Uterus (tissue), 3 donors: ENCODE measurements at regions not wholly inside any gene's neighbourhood (a gene's known extent, or its start where the extent isn't known, plus 50 kb on each side); places are given as distances from the start of the nearest gene placed in this dataset.

Experiments
- DNase-seq, 2 donors: peaks; one replicate each; pipeline ENCODE4 v3.0.0-alpha.2; 2019 to 2020
- H3K27ac ChIP-seq, 2 donors: fragments of 200-600 bp; sonication (generic); 1 replicate in 1 of 2; 2 replicates in 1 of 2; pipeline ENCODE4 v1.5.1; 2016 to 2018
- H3K27me3 ChIP-seq, 2 donors: fragments of 200-600 bp; sonication (generic); one replicate each; pipeline ENCODE4 v1.5.1; 2018 to 2019; ENCODE audit warnings: control low read depth in 1 of 2
- H3K36me3 ChIP-seq, 2 donors: fragments of 200-600 bp; sonication (generic); one replicate each; pipeline ENCODE4 v1.5.1; 2019; ENCODE audit warnings: control low read depth in 1 of 2
- H3K4me1 ChIP-seq, 2 donors: fragments of 200-600 bp; sonication (generic); one replicate each; pipeline ENCODE4 v1.5.1; 2018 to 2019; ENCODE audit warnings: control low read depth in 1 of 2
- H3K4me3 ChIP-seq, 2 donors: fragments of 200-600 bp; sonication (generic); 1 replicate in 1 of 2; 2 replicates in 1 of 2; pipeline ENCODE4 v1.5.1; 2018 to 2019; ENCODE audit warnings: mild to moderate bottlenecking in 1 of 2
- H3K9me3 ChIP-seq, 2 donors: fragments of 200-600 bp; sonication (generic); one replicate each; pipeline ENCODE4 v1.5.1; 2019; ENCODE audit warnings: control low read depth in 1 of 2
- POLR2A ChIP-seq, 2 donors: fragments of 450-650 bp; IDR thresholded peaks; one replicate each; pipeline ENCODE4 v1.6.1; 2016; ENCODE audit warnings: antibody characterized with exemption in 2 of 2, mild to moderate bottlenecking in 1 of 2, moderate library complexity in 1 of 2
- intact Hi-C: fragments of 100-400 bp; cut with DNase I; formaldehyde crosslinking; loops from one replicate; pipeline ENCODE4 v1.15.1; 2023; ENCODE audit warnings: low total_unique reads
- TF ChIP-seq, protein P1 (sequence below), 4 experiments: fragments of 200-600 bp in 2 of 4; fragments of 450-650 bp in 2 of 4; sonication (generic) in 2 of 4; IDR thresholded peaks; one replicate each; pipeline ENCODE4 v1.5.1; 2016 to 2019; ENCODE audit warnings: antibody characterized with exemption in 4 of 4, mild to moderate bottlenecking in 2 of 4, moderate library complexity in 1 of 4
- donor health status: DM: yes; HTN: yes; CAD: no.

DNA sequence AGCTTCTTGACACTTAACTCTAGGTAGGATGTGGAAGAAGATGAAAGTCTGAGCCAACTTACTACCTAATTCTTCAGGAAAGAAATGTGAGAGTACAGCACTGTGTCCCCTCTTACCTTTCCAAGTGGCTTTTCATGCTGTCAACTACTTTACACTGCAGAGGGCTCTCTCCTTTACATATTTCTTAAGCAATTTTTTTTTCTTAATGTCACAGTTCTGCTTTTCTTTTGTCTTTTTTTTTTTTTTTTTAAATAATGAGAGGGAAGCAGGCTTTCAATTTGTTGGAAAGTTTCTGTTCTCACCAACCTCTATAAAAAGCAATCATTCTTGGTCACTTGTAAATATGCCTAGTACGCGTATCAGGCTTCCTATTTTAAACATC lies 212.7 kb upstream of the MIR17HG start:
- Histone ChIP-seq H3K36me3 (no peaks in the 10 kb centered on the region), H3K27me3 (no peaks in the 10 kb centered on the region), H3K27ac (no peak overlapping the region), H3K4me3 (no peak overlapping the region), H3K4me1 (no peaks in the 10 kb centered on the region), H3K9me3 (no peaks in the 10 kb centered on the region)
- intact Hi-C loops, result no loop called here
- no peak for DNase-seq
- TF ChIP-seq, protein P1, sequence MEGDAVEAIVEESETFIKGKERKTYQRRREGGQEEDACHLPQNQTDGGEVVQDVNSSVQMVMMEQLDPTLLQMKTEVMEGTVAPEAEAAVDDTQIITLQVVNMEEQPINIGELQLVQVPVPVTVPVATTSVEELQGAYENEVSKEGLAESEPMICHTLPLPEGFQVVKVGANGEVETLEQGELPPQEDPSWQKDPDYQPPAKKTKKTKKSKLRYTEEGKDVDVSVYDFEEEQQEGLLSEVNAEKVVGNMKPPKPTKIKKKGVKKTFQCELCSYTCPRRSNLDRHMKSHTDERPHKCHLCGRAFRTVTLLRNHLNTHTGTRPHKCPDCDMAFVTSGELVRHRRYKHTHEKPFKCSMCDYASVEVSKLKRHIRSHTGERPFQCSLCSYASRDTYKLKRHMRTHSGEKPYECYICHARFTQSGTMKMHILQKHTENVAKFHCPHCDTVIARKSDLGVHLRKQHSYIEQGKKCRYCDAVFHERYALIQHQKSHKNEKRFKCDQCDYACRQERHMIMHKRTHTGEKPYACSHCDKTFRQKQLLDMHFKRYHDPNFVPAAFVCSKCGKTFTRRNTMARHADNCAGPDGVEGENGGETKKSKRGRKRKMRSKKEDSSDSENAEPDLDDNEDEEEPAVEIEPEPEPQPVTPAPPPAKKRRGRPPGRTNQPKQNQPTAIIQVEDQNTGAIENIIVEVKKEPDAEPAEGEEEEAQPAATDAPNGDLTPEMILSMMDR (IDR thresholded peaks at IDR 0.05), result no peak
- TF ChIP-seq POLR2A (IDR thresholded peaks at IDR 0.05), result no peak

DNA sequence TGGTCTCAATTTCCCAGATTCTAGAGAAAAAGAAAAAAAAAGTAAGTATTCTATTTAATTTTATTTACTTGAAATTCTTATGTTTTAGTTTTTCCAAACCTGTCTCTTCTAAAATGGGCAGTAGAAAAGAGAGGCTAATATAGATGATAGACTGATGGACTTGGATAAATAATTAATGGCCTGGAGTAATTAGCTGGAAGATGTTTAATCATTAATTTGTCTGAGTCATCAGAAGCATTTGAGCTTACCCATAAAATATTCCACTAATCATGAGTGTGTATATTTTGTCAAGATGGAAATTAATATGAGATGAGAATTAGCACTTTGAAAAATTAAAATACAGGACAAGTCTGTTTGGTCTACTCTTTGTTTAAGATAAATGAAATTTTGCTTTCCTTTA lies 212.1 kb upstream of the MIR17HG start:
- intact Hi-C loops, result no loop called here
- no peak for TF ChIP-seq POLR2A (IDR thresholded peaks at IDR 0.05)
- TF ChIP-seq, protein P1 (IDR thresholded peaks at IDR 0.05), result no peak
- no peaks in the 10 kb centered on the region for H3K9me3 ChIP-seq

DNA sequence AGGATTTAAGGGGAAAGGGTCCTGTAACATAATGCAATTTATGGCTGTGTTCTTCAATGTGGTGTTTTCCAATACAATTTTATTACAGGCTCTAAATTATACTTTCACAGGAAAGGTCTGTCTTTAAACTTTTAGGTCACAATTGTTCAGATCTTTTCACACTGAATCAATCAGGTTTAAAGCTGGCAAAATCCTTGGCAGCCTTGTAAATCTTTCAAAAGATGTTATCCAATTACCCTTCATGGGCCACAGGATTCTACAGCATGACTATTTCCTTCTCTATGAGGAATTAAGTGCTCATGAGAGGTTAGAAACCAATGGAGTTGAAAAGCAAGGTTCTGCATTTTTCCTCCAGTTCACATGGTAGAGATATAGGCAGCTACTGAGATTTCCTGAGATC lies 211.5 kb upstream of the MIR17HG start:
- Histone ChIP-seq H3K36me3 (no peaks in the 10 kb centered on the region), H3K4me3 (no peak overlapping the region), H3K9me3 (no peaks in the 10 kb centered on the region), H3K27me3 (no peaks in the 10 kb centered on the region), H3K27ac (no peak overlapping the region), H3K4me1 (no peaks in the 10 kb centered on the region)
- DNase-seq, result no peak
- TF ChIP-seq POLR2A (IDR thresholded peaks at IDR 0.05), result no peak
- TF ChIP-seq, protein P1 (IDR thresholded peaks at IDR 0.05), result no peak
- intact Hi-C loops, result no loop called here

More for the DNA sequence above, 212.1 kb upstream of the MIR17HG start:
- Histone ChIP-seq H3K27ac (no peak overlapping the region), H3K36me3 (no peaks in the 10 kb centered on the region), H3K27me3 (no peaks in the 10 kb centered on the region), H3K4me1 (no peaks in the 10 kb centered on the region), H3K4me3 (no peak overlapping the region)
- no peak for DNase-seq

DNA sequence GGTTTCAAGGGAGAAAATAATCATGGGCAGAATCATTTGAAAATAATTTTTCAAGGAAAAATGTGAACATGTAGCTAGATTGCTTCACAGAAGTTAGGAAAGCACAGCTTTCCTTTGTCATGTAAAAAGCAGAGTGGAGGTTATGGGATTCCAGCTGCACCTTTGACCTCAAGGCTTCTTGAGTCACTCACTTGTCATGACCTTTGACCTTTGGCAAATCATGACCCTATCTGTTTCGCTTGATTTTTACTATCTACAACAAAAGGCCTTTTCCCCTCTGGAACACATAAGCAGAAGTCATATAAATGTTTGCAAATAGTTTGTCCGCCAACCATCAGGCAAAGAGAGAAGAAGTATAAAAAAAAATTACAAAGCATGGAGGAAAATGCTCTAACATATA lies 210.7 kb upstream of the MIR17HG start:
- DNase-seq, result no peak
- no peaks in the 10 kb centered on the region for H3K36me3 ChIP-seq
- intact Hi-C loops, result no loop called here
- no peak overlapping the region for H3K27ac ChIP-seq
- H3K4me1 ChIP-seq, result no peaks in the 10 kb centered on the region
- H3K4me3 ChIP-seq, result no peak overlapping the region
- TF ChIP-seq POLR2A (IDR thresholded peaks at IDR 0.05), result no peak
- TF ChIP-seq, protein P1 (IDR thresholded peaks at IDR 0.05), result no peak
- H3K9me3 ChIP-seq, result no peaks in the 10 kb centered on the region
- H3K27me3 ChIP-seq, result no peaks in the 10 kb centered on the region

DNA sequence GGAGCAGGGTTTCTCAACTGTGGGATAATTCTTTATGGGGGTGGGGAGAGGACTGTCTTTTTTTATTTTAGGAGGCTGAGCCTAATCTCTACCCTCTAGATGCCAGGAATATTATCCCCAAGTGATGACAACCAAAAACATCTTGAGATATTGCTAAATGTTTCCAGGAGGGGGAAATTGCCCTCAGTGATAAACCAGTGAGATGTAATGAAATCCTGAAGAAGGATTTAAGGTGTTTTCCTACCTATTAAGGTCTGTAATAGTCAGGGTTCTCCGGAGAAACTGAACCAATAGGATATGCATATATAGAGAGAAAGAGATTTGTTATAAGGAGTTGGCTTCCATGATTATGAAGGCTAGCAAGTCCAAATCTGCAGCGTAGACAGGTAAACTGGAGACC lies 208.3 kb upstream of the MIR17HG start:
- intact Hi-C loops, result no loop called here
- TF ChIP-seq, protein P1 (IDR thresholded peaks at IDR 0.05), result no peak
- no peak for TF ChIP-seq POLR2A (IDR thresholded peaks at IDR 0.05)
- no peaks in the 10 kb centered on the region for H3K4me1 ChIP-seq
- H3K36me3 ChIP-seq, result no peaks in the 10 kb centered on the region
- H3K27ac ChIP-seq, result no peak overlapping the region
- no peak overlapping the region for H3K4me3 ChIP-seq
- H3K27me3 ChIP-seq, result no peaks in the 10 kb centered on the region
- H3K9me3 ChIP-seq, result no peaks in the 10 kb centered on the region
- DNase-seq, result no peak
